ENCODE measurements at regions not wholly inside any gene's neighbourhood (a gene's known extent, or its start where the extent isn't known, plus 50 kb on each side); places are given as distances from the start of the nearest gene placed in this dataset.

- no peak for TF ChIP-seq CTCF (IDR thresholded peaks at IDR 0.05; ENCODE audit: low read depth, low read length)
- no peak overlapping the region for H3K4me3 ChIP-seq (ENCODE audit: low read depth, low read length)
These were observed 616.4 kb downstream of the XIRP2 start for GRCh38 chr2:167504695-167505094.

- H3K4me3 ChIP-seq (ENCODE audit: low read depth, low read length): no peak overlapping the region
- TF ChIP-seq CTCF (IDR thresholded peaks at IDR 0.05; ENCODE audit: low read depth, low read length): no peak
These were observed 615.8 kb downstream of the XIRP2 start for GRCh38 chr2:167504061-167504460.

GRCh38 chr2:167501618-167502017 is 613.3 kb downstream of the XIRP2 start:
- TF ChIP-seq CTCF (IDR thresholded peaks at IDR 0.05; ENCODE audit: low read depth, low read length): no peak

GRCh38 chr2:167493862-167494261 is 605.6 kb downstream of the XIRP2 start:
- no peak overlapping the region for H3K4me3 ChIP-seq (ENCODE audit: low read depth, low read length)
- TF ChIP-seq CTCF (IDR thresholded peaks at IDR 0.05; ENCODE audit: low read depth, low read length): no peak

More at GRCh38 chr2:167501618-167502017, 613.3 kb downstream of the XIRP2 start:
- H3K4me3 ChIP-seq (ENCODE audit: low read depth, low read length): no peak overlapping the region

GRCh38 chr2:167492486-167492885 is 604.2 kb downstream of the XIRP2 start:
- H3K4me3 ChIP-seq (ENCODE audit: low read depth, low read length): no peak overlapping the region
- no peak for TF ChIP-seq CTCF (IDR thresholded peaks at IDR 0.05; ENCODE audit: low read depth, low read length)

- TF ChIP-seq CTCF (IDR thresholded peaks at IDR 0.05; ENCODE audit: low read depth, low read length): no peak
- H3K4me3 ChIP-seq (ENCODE audit: low read depth, low read length): no peak overlapping the region
These were observed 603.5 kb downstream of the XIRP2 start for GRCh38 chr2:167491788-167492187.

- no peak for TF ChIP-seq CTCF (IDR thresholded peaks at IDR 0.05; ENCODE audit: low read depth, low read length)
- H3K4me3 ChIP-seq (ENCODE audit: low read depth, low read length): no peak overlapping the region
These were observed 602.2 kb downstream of the XIRP2 start for GRCh38 chr2:167490455-167490854.

All from WI38 (cell line).